ENCODE measurements at regions not wholly inside any gene's neighbourhood (a gene's known extent, or its start where the extent isn't known, plus 50 kb on each side); places are given as distances from the start of the nearest gene placed in this dataset.
A peak's percentile ranks its signal among the peaks of the same experiment; 100 is the strongest.
"Not testable (repeated sequence)": the region's sequence is repeated elsewhere in the genome, so short reads cannot be mapped to it uniquely, and the experiment has no call there.

GRCh38 chr7:39824456-39825200 is 125.4 kb upstream of the CDK13 start:
- intact Hi-C loops (cut with DNase I): no loop called here
- no peak for DNase-seq

- intact Hi-C loops (cut with DNase I): no loop called here
- DNase-seq: no peak
Observed at GRCh38 chr7:39825401-39825980, 124.6 kb upstream of the CDK13 start.

- intact Hi-C loops (cut with DNase I): no loop called here
- no peak for DNase-seq
Observed at GRCh38 chr7:39826166-39826565, 123.9 kb upstream of the CDK13 start.

- no peak for DNase-seq
- intact Hi-C loops (cut with DNase I): no loop called here
Observed at GRCh38 chr7:39827571-39827970, 122.5 kb upstream of the CDK13 start.

- no peak for DNase-seq
- intact Hi-C loops (cut with DNase I): no loop called here
Observed at GRCh38 chr7:39829028-39829427, 121.0 kb upstream of the CDK13 start.

GRCh38 chr7:39832519-39833085 is 117.5 kb upstream of the CDK13 start:
- DNase-seq: no peak
- intact Hi-C loops (cut with DNase I): no loop called here

- DNase-seq: peak in 8 of 10 donors; percentile 27 to 91 (median 60)
- intact Hi-C loops (cut with DNase I): not testable (repeated sequence)
Observed at GRCh38 chr7:39833180-39833799, 116.8 kb upstream of the CDK13 start.

GRCh38 chr7:39833865-39834634 is 116.0 kb upstream of the CDK13 start:
- peak in 2 of 10 donors; percentile 49 to 67 for DNase-seq
- intact Hi-C loops (cut with DNase I): not testable (repeated sequence)

- intact Hi-C loops (cut with DNase I): no loop called here
- no peak for DNase-seq
Observed at GRCh38 chr7:39838326-39838725, 111.7 kb upstream of the CDK13 start.

GRCh38 chr7:39845006-39845405 is 105.0 kb upstream of the CDK13 start:
- intact Hi-C loops (cut with DNase I): no loop called here
- DNase-seq: no peak

- no peak for DNase-seq
- intact Hi-C loops (cut with DNase I): no loop called here
Observed at GRCh38 chr7:39847227-39847626, 102.8 kb upstream of the CDK13 start.

GRCh38 chr7:39851466-39852045 is 98.5 kb upstream of the CDK13 start:
- intact Hi-C loops (cut with DNase I): no loop called here
- DNase-seq: no peak

GRCh38 chr7:39854616-39855324 is 95.3 kb upstream of the CDK13 start:
- DNase-seq; intact Hi-C loops (cut with DNase I): not testable (repeated sequence)

- intact Hi-C loops (cut with DNase I): no loop called here
- no peak for DNase-seq
Observed at GRCh38 chr7:39855325-39855674, 94.8 kb upstream of the CDK13 start.

- DNase-seq; intact Hi-C loops (cut with DNase I): not testable (repeated sequence)
Observed at GRCh38 chr7:39863675-39864322, 86.3 kb upstream of the CDK13 start.

- DNase-seq; intact Hi-C loops (cut with DNase I): not testable (repeated sequence)
Observed at GRCh38 chr7:39869888-39870522, 80.1 kb upstream of the CDK13 start.

- intact Hi-C loops (cut with DNase I); DNase-seq: not testable (repeated sequence)
Observed at GRCh38 chr7:39871610-39872009, 78.4 kb upstream of the CDK13 start.

GRCh38 chr7:39880556-39880955 is 69.5 kb upstream of the CDK13 start:
- DNase-seq: no peak
- intact Hi-C loops (cut with DNase I): no loop called here

Data from posterior cingulate gyrus (tissue), 11 donors.